Prostate gland (tissue), 2 donors: ENCODE measurements at regions not wholly inside any gene's neighbourhood (a gene's known extent, or its start where the extent isn't known, plus 50 kb on each side); places are given as distances from the start of the nearest gene placed in this dataset.

Experiments used
- DNase-seq: peaks from one replicate; pipeline ENCODE4 v3.0.0-alpha.2; 2019; ENCODE audit warnings: low spot score
- H3K27ac ChIP-seq, 2 donors: fragments of 200-600 bp; sonication (generic); 2 replicates each; pipeline ENCODE4 v1.5.1; 2017 to 2019
- H3K27me3 ChIP-seq: fragments of 200-600 bp; sonication (generic); replicated peaks from 2 replicates; pipeline ENCODE4 v1.5.1; 2019; ENCODE audit not compliant: insufficient read depth
- H3K36me3 ChIP-seq, 2 donors: fragments of 200-600 bp; sonication (generic); 1 replicate in 1 of 2; 2 replicates in 1 of 2; pipeline versions ENCODE4 v1.5.1 to v1.8.1; 2017 to 2019
- H3K4me1 ChIP-seq: fragments of 200-600 bp; sonication (generic); replicated peaks from 2 replicates; pipeline ENCODE4 v1.5.1; 2019
- H3K4me3 ChIP-seq, 2 donors: fragments of 200-600 bp; sonication (generic); 2 replicates each; pipeline ENCODE4 v1.5.1; 2017 to 2019
- H3K9me3 ChIP-seq: fragments of 200-600 bp; sonication (generic); 2 replicates; pipeline ENCODE4 v1.5.1; 2017
- POLR2A ChIP-seq: fragments of 450-650 bp; IDR thresholded peaks from one replicate; pipeline ENCODE4 v1.6.1; 2016; ENCODE audit warnings: antibody characterized with exemption, mild to moderate bottlenecking
- POLR2AphosphoS5 ChIP-seq: sonication (generic); formaldehyde crosslinking; IDR thresholded peaks from one replicate; pipeline ENCODE4 v1.6.1; 2017; ENCODE audit warnings: antibody characterized with exemption
- WGBS: methylation state at CpG from one replicate; pipeline ENCODE4 v1.1.5; 2018; 5-methylcytosine and 5-hydroxymethylcytosine counted together
- intact Hi-C: fragments of 100-400 bp; cut with DNase I; formaldehyde crosslinking; loops from one replicate; pipeline ENCODE4 v1.14.2; 2022
- TF ChIP-seq, protein P1 (sequence below), 4 experiments: fragments of 200-600 bp in 2 of 4; fragments of 450-650 bp in 2 of 4; sonication (generic) in 2 of 4; IDR thresholded peaks; 1 replicate in 3 of 4; 2 replicates in 1 of 4; pipeline ENCODE4 v1.5.1; 2016 to 2019; ENCODE audit warnings: antibody characterized with exemption in 4 of 4, mild to moderate bottlenecking in 2 of 4, moderate library complexity in 2 of 4

DNA sequence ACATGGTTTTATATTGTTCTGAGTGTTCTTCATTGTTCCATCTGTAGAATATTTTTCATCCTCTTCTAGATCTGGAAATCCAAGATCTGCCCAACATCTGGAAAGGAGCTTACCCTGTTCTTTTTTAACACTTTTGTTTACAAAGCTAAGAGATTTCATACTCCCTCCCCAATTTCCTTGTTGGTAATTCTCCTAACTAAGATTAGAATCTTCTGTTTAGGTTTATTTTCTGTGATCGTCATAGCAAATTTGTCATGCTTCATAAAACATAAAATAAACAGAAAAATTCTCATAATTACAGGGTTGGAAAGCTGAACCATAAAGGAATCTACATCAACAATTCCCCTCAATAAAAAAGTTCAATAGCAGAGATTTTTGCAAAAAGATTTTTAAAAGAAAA lies 580.3 kb upstream of the CA10 start:
- H3K4me1 ChIP-seq: no peaks in the 10 kb centered on the region
- TF ChIP-seq POLR2AphosphoS5: no peak
- intact Hi-C loops: no loop called here
- H3K27me3 ChIP-seq: no peaks in the 10 kb centered on the region
- H3K36me3 ChIP-seq: no peaks in the 10 kb centered on the region
- DNase-seq: no peak
- H3K9me3 ChIP-seq: no peaks in the 10 kb centered on the region
- no peak overlapping the region for H3K27ac ChIP-seq
- 12% methylated on average over 1 of the region's 1 CpG for WGBS
- H3K4me3 ChIP-seq: no peak overlapping the region

DNA sequence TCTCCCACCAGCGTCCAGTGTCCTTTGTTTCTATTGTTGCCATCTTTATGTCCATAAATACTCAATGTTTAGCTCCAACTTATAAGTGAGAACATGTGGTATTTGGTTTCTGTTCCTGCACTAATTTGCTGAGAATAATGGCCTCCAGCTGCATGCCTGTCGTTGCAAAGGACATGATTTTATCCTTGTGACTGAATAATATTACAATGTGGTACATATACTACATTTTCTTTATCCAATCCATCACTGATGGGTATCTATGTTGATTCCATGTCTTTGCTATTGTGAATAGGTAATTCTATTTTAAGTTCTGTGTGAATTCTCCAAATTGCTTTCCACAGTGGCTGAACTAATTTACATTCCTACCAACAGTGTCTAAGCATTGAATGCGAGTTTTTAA lies 578.6 kb upstream of the CA10 start:
- Histone ChIP-seq H3K27me3 (no peaks in the 10 kb centered on the region), H3K4me3 (no peak overlapping the region), H3K27ac (no peak overlapping the region), H3K36me3 (no peaks in the 10 kb centered on the region), H3K9me3 (no peaks in the 10 kb centered on the region), H3K4me1 (no peaks in the 10 kb centered on the region)
- intact Hi-C loops: no loop called here
- no peak for DNase-seq
- TF ChIP-seq, protein P1, sequence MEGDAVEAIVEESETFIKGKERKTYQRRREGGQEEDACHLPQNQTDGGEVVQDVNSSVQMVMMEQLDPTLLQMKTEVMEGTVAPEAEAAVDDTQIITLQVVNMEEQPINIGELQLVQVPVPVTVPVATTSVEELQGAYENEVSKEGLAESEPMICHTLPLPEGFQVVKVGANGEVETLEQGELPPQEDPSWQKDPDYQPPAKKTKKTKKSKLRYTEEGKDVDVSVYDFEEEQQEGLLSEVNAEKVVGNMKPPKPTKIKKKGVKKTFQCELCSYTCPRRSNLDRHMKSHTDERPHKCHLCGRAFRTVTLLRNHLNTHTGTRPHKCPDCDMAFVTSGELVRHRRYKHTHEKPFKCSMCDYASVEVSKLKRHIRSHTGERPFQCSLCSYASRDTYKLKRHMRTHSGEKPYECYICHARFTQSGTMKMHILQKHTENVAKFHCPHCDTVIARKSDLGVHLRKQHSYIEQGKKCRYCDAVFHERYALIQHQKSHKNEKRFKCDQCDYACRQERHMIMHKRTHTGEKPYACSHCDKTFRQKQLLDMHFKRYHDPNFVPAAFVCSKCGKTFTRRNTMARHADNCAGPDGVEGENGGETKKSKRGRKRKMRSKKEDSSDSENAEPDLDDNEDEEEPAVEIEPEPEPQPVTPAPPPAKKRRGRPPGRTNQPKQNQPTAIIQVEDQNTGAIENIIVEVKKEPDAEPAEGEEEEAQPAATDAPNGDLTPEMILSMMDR (IDR thresholded peaks at IDR 0.05): no peak
- TF ChIP-seq POLR2A (no peak), POLR2AphosphoS5 (no peak)
- 79% methylated on average over 3 of the region's 3 CpGs for WGBS

DNA sequence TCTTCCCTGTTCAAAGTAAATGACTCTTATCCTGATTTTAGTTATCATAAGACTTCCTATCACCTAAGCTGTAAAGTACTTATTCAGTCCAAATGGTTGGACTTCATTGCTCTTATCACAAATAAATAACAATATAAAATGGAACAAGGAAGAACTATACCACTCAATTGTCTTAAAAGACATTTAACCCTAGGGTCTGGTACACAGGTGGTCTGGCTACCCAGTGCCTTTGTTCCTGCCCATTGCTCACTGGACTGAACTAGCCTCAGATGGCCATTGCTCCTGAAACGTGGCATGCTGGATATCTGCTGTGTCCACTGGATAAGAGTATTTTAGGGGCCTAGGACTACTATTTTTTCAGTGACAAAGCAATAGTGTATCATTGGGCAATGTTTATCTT lies 574.3 kb upstream of the CA10 start:
- Histone ChIP-seq H3K4me3 (no peak overlapping the region), H3K9me3 (no peaks in the 10 kb centered on the region), H3K4me1 (no peaks in the 10 kb centered on the region), H3K36me3 (no peaks in the 10 kb centered on the region), H3K27me3 (no peaks in the 10 kb centered on the region), H3K27ac (no peak overlapping the region)
- DNase-seq: no peak
- TF ChIP-seq, protein P1 (IDR thresholded peaks at IDR 0.05): no peak
- no peak for TF ChIP-seq POLR2AphosphoS5
- TF ChIP-seq POLR2A: no peak
- intact Hi-C loops: no loop called here
- WGBS: 74% methylated on average over 1 of the region's 1 CpG

DNA sequence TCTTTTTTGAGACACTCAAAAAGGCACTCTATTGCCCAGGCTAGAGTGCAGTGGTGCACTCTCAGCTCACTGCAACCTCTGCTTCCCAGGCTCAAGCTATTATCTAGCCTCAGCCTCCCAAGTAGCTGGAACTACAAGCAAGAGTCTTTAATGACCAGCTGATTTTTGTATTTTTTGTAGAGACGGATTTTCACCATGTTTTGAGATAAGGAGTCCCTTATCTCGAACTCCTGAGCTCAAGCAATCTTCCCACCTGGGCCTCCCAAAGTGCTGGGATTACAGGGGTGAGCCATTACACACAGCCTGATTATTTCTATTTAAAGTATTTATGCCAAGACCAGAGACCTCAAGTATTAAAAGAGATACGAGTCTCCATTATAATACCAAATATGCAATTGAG lies 566.1 kb upstream of the CA10 start:
- H3K4me3 ChIP-seq: no peak overlapping the region
- H3K36me3 ChIP-seq: no peaks in the 10 kb centered on the region
- WGBS: 84% methylated on average over 3 of the region's 3 CpGs
- TF ChIP-seq POLR2AphosphoS5 (no peak), POLR2A (no peak)
- no peaks in the 10 kb centered on the region for H3K4me1 ChIP-seq
- H3K27ac ChIP-seq: no peak overlapping the region
- H3K9me3 ChIP-seq: no peaks in the 10 kb centered on the region
- no peak for DNase-seq
- intact Hi-C loops: no loop called here
- no peaks in the 10 kb centered on the region for H3K27me3 ChIP-seq

DNA sequence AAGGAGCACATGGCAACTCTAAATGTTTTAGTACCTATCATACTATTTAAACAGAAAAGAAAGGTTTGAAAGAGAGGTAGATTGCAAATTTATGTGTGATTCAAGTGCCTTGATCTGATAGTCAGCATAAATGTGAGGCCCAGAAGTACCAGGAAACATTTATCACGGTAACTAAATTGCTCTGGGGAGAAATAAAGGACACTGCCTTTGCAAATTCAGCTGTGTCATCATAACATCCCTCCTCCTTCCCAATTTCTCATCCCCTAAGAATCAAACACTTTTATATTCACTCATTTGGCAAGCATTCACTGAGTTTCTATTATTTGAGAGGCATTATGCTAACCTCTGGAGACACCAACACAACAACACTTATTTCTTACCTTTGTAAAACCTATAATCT lies 563.4 kb upstream of the CA10 start:
- WGBS: 69% methylated on average over 1 of the region's 1 CpG
- intact Hi-C loops: no loop called here

DNA sequence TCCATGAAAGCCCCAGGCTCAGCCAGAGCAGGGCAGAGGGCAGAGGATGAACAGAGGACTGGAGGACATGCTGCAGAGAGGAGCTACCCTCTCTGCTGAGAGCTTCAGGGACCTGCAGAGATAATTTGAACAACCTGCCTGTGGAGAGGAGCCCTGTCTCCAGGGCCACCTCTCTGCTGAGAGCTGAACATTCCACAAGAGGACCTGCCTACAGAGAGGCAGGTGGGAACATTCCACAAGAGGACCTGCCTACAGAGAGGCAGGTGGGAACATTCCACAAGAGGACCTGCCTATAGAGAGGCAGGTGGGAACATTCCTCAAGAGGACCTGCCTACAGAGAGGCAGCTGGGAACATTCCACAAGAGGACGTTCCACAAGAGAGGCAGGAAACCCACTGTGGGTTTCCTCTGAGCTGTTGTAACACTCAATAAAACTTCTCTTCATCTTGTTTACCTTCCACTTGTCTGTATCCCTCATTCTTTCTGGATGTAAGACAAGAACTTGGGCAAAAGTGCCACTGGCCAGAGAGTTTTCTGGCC lies 551.9 kb upstream of the CA10 start:
- Histone ChIP-seq H3K4me3 (no peak overlapping the region), H3K36me3 (no peaks in the 10 kb centered on the region), H3K4me1 (no peaks in the 10 kb centered on the region), H3K27me3 (no peaks in the 10 kb centered on the region), H3K27ac (no peak overlapping the region), H3K9me3 (no peaks in the 10 kb centered on the region)
- no peak for DNase-seq
- TF ChIP-seq, protein P1 (IDR thresholded peaks at IDR 0.05): no peak
- no peak for TF ChIP-seq POLR2AphosphoS5
- no peak for TF ChIP-seq POLR2A
- intact Hi-C loops: no loop called here
- WGBS: 38% methylated on average over 1 of the region's 1 CpG

More for the DNA sequence above, 563.4 kb upstream of the CA10 start:
- Histone ChIP-seq H3K36me3 (no peaks in the 10 kb centered on the region), H3K27ac (no peak overlapping the region), H3K9me3 (no peaks in the 10 kb centered on the region), H3K4me1 (no peaks in the 10 kb centered on the region), H3K4me3 (no peak overlapping the region), H3K27me3 (no peaks in the 10 kb centered on the region)
- DNase-seq: no peak
- TF ChIP-seq POLR2AphosphoS5 (no peak), POLR2A (no peak)
- TF ChIP-seq, protein P1 (IDR thresholded peaks at IDR 0.05): no peak
